ENCODE measurements at regions not wholly inside any gene's neighbourhood (a gene's known extent, or its start where the extent isn't known, plus 50 kb on each side); places are given as distances from the start of the nearest gene placed in this dataset.
"Not testable (repeated sequence)": the region's sequence is repeated elsewhere in the genome, so short reads cannot be mapped to it uniquely, and the experiment has no call there.

DNA sequence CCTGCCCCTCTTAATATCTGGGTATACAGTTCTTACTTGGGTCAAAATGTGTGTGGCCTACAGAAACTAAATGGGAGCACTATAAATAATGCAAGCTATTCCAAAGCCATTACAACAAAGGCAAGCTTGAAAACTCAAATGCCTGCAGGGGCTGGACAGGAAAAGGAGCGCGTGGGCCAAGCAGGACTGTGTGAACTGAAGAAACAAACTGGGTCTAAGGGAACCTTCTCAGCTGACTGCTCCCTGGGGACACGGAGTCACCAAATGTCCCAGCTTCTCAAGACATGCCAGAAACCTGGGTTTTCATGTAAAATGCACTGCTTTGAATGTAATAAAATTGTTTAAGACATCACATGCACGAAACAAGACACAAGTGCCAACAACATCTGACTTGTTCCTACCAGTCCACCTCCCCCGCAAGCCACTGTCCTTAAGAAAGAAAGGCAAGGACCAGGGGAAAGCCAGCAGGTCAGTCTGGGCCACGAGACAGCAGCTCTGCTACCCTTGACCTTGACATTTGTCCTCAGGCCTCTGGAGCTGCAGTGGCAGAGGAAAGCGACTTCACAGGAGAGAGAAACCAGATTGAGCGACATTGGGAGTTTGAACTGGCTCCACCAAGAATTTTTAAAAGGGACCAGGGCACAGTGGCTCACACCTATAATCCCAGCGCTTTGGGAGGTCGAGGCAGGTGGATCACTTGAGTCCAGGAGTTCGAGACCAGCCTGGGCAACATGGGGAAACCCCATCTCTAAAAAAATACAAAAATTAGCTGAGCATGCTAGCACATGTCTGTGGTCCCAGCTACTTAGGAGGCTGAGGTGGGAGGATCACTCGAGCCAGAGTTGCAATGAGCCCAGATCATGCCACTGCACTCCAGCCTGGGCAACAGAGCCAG is 89.7 kb upstream of the SH3BP4 start:
- peak in 28 of 56 donors; percentile 5 to 56 (median 18) for DNase-seq

DNA sequence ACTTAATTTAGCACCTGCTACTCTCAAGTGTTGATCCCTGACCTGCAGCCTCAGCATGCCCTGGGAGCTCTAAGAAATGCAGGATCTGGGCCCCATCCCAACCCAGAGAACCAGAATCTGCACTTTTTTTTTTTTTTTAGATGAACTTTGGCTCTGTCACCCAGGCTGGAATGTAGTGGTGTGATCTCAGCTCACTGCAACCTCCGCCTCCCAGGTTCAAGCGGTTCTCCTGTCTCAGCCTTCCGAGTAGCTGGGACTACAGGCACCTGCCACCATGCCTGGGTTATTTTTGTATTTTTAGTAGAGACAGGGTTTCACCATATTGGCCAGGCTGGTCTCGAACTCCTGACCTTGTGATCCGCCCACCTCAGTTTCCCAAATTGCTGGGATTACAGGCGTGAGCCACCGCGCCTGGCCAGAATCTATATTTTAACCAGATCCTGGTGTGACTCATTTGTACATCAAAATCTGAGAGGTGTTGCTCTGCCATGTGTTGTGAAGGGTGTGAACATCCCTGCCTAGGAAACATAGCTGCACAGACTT is 92.4 kb upstream of the SH3BP4 start:
- DNase-seq = not testable (repeated sequence)

DNA sequence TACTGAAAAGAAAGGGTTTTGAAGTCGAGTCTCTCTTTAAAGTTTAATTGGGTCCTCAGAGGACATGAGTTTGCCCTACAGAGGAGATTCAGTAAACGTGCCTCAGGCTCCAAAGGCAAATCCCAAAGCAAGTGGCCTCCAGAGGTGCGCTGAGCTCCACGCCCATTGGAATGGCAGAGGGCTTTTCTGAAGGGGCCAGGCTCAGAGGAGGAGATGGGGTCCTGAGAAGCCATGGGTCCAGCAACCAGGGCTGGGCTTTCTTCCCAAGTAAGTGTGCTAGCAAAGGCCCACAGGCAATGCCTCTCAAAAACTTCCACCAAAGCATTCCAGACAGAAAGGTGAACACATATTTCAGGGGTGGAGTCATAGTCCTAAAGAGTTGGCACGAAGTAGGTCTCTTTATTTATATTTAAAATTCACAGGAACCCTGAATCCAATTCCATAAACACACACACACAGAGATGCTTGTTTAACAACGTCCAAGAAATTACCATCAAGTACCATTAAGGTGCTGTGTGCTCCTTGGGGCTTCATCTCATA is 93.0 kb upstream of the SH3BP4 start:
- no peak for DNase-seq

DNA sequence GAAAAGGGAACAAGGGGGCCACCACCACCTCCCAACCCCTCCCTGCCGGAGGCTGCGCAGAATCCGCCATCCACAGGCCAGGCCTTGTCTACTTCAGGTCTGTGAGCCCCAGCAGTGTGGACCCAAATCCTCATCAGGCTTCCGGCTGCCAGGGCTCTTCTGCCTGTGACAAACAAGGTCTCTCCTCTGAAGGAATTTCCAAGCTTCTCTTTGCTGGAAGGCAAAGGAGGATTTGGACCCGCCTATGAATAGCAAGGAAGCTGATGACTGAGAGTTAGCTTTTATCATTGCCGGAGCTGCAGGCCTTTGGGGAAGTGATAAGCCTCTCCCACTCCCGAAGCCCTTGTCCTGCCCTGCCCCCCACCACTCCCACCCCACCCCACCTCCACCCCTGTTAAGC is 93.7 kb upstream of the SH3BP4 start:
- no peak for DNase-seq

DNA sequence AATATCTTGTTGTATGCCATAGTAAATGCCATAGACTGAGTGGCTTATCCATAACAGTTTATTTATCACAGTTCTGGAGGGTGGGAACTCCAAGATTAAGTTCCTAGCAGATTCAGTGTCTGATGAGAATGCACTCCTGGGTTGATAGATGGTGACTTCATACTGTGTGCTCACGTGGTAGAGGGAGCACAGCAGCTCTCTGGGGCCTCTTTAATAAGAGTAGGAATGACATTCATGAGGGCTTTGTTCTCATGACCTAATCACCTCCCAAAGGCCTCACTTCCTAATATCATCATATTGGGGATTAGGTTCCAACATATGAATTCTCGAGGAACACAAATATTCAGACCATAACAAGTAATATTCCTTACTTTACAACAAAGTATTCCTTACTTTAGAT is 98.1 kb upstream of the SH3BP4 start:
- no peak for DNase-seq

DNA sequence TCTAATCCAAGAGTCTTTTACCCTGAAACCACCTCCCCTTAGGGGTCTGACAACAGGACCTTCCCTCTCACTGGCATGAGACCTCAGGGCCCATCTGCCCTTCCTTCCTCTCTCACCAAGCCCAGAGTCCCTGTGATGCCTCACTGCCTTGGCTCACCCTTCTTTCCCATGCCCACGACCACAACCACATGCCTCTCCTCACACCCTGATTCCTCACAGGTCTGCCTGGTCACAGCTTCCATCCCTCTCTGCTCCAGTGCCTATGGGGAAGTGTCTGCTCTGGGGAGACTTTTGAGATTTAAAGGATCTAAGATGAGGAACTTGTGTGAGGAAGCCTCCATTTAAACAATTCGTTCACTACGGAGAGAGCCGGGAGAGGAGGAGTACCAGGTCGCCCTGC is 98.9 kb upstream of the SH3BP4 start:
- no peak for DNase-seq

DNA sequence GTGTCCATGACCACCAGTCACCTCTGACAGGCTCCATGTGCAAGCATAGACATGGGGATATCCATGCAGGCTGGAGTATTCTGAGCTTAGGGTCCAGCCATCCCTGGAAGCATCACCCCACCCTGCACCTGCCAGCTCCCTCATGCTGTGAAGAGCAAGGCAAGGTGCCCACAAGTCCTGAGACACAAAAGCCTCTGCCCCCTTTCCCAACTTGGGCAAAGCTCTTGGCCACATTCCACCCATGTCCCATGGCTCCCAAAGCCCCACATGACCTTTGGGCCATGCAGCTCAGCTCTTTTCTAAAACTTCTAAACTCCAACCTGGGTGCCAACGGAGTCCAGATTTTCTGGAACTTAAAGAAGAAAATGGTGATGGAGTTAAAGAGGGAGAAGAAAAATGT is 99.8 kb upstream of the SH3BP4 start:
- no peak for DNase-seq

DNA sequence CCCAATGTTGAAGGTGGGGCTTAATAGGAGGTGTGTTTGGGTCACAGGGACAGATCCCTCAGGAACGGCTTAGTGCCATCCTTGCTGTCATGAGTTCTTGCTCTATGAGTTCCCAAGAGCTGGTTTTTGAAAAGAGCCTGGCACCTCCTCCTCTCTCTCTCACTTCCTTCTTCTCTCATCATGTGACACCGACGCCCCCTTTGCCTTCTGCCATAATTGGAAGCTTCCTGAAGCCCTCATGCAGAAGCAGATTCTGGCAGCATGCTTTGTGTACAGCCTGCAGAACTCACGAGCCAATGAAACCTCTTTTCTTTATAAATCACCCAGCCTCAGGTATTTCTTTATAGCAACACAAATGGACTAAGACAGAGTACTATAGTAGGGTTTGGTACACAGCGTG is 100.4 kb upstream of the SH3BP4 start:
- no peak for DNase-seq

DNA sequence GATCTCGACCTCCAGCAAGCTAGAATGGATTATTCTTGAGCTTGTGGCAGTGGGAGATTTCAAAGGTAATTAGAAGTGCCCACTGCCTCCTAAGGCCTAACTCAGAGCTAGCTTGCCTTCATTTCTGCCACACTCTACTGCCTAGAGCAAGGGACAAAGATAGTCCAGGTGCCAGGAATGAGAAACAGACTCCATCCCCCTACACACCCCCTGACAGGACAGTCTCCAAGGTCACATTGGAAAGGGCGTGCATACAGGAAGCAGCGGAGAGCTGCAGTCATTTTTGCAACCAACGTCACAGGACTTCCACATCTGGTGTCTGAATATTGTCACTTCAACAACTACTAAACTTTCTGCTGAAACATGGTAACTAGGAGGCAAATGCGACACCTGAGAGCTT is 101.0 kb upstream of the SH3BP4 start:
- no peak for DNase-seq

DNA sequence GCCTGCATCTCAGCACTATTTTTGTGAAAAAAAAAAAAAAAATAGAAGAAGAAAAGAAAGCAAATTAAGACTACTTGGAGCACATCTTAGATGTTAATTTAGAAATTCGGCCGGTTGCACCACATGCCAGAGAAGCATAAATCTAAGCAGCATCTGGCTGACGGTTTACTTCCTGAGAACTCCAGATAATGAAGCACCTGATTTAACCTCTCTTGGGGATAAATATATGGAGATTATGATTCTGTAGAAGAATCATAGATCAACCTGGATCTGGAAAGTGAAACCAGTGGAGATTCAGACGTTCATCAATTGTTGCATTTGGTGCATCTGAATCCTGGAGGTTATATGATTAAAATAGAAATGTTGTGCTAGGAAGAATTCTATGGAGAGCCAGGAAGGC is 102.1 kb upstream of the SH3BP4 start:
- DNase-seq = no peak

DNA sequence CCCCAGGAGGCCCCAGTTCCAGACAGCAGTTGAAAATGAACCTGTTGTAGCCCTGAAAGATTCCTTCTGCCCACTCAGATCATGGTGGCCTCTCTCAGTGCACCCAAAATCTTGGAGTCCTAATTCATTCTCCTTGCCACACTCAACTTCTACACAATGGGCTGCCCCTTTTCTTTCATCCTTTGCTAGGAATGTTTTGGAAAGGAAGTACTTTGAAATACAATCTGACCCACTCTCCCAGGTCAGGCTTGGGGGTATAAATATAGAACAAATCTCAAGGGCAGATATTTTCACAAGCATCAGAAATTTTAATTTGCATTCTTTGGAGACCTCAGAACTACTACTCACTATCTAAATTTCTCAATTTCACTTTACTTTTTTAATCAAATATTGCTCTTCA is 103.2 kb upstream of the SH3BP4 start:
- DNase-seq = no peak

DNA sequence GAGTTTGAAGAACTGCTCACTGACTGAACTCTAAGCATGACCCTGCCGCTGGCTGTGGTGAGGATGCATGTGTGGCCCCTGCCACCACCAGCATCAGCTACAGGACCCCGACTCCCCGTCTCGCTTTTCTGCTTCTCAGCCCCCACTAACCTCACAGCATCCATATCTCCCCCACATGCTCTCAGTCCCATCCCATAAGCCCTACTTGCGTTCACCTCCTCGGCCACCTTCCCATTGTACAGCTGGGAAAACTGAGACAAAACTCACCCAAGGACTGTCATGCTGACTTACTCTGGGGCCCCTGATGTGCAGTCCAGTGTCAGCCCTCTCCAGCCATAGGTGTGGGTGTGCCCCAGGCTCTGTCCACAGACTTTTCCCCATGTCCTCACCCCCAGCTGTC is 104.2 kb upstream of the SH3BP4 start:
- no peak for DNase-seq

DNA sequence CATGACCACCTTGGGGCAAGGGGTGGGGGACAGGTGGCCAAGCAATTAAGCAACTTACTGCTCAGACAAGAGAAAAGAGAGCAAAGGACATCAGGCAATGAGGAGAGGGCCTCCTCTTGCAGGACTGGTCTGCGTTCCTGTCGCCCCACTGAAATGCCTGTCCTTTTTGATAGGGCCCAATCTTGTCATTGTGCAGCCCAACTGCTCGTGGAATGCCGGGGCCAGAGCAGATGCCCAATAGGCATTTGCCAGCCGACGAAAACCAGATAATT is 104.5 kb upstream of the SH3BP4 start:
- DNase-seq = no peak

DNA sequence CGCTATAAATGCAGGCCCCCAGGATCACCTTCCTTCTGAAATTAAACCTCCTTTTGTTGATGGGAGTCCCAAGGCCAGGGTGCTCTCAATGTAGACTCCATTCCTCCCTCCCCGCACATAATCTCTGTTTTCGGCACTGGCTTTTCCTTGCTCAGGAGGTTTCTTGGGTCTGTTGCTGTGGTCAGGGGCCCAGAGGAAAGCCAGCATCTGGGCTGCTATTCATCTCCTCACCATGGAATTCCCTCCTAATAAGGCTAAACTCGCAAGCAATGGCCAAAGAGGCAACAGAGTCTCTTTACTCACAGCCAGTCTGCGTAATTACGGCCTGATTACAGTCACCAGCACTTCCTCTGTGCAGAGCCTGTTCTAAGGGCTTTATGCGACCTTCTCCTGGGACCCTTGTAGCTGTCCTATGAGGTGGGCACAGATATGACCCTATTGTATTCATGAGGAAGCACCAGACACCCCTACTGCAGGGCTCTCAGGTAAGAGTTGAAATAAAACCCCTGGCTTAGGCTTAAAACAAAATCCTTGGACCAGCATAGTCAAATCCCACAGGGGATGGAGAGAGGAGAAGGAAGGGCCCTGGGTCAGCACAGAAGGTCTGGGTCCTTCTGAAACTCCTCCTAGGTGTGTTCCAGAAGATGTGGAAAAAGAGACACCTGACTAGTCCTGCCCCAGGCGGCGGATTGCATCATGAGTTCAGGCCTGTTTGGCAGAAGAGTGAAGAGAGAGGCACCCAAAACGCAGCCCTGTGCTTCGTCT is 105.0 kb upstream of the SH3BP4 start:
- DNase-seq = peak in 1 of 56 donors; percentile 11

DNA sequence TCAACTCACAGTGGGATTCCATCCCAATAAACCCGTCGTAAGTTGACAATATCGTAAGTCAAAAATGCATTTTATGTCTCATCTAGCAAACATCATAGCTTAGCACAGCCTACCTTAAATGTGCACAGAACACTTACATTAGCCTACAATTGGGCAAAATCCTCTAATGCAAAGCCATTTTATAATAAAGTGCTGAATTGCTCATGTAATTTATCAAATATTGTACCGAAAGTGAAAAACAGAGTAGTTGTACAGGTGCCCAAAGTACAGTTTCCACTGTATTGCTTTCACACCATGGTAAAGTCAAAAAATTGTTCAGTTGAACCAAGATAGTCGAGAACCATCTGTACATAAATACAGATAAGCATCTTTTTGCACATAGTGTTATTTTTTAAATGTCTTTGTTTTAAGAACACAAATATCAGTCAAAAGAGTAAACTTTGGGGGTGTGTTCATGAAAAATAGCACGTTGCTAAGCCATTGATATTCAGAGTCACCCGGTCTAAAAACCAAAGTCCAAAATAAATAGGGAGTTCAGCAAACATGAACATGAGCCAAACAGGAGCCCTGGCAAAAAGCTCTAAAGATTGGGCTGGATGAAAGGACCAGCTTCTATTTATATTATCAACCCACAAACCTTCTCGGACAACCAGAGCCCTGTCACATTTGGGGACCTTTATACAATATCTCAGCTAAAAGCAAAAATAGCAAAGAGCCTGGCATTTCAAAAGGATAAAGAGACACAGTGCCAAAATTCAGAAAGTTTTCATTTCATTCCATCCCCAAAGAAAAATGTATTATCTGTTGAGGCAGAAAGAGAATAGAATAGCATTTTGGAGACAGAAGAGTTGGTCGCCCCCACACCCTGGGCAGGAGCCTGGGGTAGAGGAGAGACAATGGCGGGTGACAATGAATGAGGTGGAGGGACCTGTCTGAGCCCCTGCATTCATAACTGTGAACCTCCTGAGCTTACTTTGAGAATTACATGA is 105.9 kb upstream of the SH3BP4 start:
- no peak for DNase-seq

DNA sequence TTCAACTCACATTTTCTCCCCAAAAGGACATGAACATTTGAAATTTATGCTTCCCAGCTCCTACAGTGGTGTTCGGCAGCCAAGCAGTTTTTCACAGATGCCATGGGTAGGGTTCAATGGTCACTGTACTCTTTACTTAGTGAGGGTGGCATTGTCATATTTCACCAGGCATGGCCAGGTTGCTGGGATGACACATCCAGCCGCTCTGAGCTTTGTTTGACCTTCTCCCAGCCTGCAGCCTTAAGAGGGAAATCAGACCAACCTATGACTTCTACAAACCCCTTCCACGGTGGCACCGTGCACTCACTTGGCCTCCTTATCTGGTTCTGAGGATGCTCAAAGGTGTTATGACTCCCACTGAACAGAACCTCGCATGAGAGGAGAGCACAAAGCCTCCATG is 108.4 kb upstream of the SH3BP4 start:
- no peak for DNase-seq

DNA sequence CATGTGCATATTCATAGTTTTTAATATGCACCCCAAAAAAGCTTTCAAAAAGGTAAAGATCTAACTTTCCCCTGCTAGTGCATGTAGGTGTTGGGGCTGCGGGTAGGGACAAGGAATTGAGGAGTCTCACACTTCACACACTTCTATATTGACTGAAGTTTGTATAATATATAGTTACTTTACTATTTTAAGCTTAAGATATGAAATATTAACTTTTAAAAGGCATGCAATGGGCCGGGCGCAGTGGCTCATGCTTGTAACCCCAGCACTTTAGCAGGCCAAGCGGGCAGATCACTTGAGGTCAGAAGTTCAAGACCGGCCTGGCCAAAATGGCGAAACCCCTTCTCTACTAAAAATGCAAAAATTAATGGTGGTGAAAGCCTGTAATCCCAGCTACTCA is 109.1 kb upstream of the SH3BP4 start:
- DNase-seq = no peak

DNA sequence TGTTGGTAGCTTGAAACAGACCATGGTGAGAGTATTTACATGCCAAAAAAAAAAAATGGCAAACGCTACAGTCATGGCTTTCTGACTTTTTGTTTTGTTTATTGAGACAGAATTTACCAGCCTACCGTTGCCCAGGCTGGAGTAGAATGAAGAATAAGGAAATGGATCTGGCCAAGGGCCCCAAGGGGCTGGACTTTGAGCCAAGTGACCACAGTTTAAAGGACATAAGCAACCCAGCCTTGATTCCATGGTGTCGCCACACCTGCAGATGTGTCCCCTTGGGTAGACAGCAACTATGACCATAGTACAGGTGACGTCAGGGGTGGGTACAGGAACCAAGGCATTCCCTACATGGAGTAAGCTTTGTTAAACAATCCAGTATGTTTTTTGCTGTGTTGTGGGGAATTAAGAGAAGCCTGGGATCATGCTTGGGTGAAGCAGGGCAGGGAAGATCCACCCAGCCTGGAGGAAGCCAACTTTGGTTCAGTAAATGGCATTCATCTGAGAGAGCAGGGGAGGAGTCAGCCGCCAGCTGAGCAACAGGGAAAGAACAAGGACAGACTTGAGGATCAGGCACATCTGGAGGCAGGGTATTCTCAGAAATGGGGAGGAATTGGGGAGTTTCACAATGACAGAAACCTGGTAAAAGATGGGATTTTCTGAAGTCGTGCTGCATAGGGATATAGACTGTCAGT is 110.3 kb upstream of the SH3BP4 start:
- no peak for DNase-seq

DNA sequence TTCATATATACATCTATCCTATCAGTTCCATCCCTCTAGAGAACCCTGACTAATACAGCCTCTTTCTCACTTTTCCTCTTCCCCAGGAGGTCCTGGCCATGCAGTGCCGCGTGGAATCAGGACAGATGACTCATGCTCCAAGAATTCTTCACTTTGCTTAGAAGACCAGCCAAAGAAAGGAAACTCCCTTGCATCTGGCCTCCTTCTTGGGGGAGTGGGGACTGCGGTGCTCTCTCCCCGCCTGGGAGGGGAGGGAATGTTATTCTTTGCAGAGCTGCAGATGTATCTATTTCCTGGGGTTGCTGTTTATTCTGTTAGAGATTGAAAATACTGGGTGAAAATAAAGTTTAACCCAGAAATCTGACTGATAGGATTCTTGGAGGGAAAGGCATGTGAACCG is 111.5 kb upstream of the SH3BP4 start:
- DNase-seq = no peak

DNA sequence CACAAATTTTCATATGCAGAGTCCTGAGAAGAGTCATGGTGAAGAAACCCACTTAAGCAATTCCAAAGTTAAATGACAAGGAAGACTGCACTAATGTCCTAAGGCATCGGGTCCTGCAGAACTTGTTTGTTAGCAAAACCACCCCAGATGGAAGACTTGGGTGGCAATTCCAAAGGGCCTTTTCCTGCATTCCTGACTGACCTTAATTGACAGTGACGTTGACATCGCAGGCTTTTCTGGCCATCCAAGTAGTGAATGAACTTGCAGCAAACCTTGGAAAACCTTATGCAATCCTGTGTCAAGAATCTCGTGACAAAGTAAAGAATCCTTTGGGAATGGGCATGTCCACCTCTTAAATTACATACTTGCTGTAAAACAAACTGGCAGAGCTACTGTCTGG is 112.5 kb upstream of the SH3BP4 start:
- no peak for DNase-seq

DNA sequence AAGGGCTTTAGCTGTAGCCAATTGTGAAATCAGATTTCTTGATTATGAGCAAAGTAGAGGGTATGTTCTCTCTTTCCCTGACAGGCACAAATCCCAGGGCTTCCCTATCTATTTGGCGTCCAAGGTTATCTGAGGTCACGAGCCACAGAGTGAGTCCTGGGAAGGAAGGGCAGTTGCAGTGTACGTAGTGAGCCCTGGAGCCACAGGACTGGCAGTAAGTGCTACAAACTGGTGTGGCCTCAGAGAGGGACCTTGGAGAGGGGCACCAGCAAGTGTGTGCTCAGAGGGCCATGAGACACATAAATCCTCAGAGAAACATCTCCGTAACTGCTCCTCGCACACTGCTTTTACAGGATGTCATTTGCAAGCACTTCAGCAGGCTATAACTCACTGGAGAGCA is 115.5 kb upstream of the SH3BP4 start:
- DNase-seq = no peak
